NCI-H2227 (cell line): ENCODE measurements at regions not wholly inside any gene's neighbourhood (a gene's known extent, or its start where the extent isn't known, plus 50 kb on each side); places are given as distances from the start of the nearest gene placed in this dataset.
A peak's percentile ranks its signal among the peaks of the same experiment; 100 is the strongest.
"Not testable (repeated sequence)": the region's sequence is repeated elsewhere in the genome, so short reads cannot be mapped to it uniquely, and the experiment has no call there.

Source experiments
- DNase-seq: peaks from one replicate; lab custom pipeline; 2025; ENCODE audit not compliant: unreplicated experiment; lab: John Stamatoyannopoulos, UW

DNA sequence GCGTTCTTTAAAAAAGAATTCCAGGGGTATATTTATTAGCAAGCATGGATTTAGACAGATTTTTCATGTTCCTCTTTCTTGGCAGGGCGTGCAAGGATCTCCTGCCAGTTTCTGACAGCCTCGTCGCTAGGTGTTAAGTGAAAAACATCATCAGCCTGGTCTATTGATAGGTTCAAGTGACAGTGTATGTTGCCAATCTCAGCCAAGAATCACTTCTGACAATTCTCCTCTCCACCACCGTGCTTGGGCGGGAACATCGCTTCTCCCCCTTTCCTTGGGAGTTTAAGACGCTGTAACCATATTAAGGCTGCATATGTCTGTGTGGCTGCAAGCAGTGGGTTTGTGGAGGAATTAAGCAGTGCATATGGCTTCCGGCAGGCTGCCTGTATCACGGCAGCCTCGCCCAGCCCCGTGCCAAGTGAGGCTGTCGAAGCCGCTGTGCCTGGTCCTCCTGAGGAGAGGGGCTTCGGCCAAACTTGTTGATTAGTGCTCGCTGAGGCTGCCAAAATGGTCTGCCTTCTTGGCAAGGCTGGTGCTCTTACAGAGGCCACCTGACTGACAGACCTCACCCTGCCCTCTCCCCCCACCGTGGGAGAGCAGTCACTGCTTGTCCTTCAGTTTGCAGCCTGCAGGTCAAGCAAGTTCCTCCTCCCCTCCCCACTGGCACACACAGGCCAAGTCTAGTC lies 132.2 kb upstream of the MPHOSPH6 start:
- no peak for DNase-seq

DNA sequence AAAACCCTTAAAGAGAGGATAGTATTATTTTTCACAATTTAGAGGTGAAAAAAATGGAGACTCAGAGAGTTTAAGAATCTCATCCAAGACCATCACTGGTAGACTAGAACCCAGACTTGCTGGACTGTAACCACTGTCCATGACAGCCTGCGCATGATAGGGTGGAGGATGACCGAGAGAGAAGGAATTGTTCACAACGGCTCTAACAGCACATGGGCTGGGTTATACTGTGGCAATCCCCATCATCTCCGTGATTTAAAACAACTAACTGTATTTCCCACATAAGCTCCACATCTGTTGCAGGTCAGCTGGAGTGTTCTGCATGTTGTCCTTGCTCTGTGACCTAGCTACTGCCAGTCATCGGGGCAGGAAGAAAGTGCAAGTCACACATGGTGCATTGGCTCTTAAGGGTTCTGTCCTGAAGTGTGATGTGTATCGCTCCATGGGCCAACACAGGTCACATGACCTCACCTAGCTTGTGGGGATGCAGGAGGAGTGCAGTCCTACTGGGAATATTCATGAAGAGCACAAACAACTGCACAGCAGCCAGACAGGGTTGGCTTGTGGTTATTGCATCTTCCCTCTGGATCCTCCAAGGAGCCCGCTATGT lies 131.2 kb upstream of the MPHOSPH6 start:
- DNase-seq: no peak

GRCh38 chr16:82300374-82300951 lies 130.4 kb upstream of the MPHOSPH6 start:
- no peak for DNase-seq

DNA sequence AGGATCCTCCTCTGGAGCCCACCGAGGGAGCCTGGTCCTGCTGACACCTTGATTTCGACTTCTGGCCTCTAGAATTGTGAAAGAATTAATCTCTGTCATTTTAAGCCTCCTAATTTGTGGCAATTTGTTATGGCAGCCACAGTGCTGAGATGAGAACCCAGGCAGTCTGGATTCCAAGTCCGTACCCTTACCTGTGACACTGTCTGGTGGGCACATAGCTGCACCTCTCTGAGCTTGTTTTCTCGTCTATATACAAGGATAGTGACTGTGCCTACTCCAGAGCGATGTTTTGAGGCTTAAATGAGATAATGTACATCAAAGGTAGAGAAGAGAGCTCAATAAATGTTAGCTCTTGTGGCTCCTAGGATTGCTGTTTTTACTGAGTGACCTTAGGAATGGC lies 128.4 kb upstream of the MPHOSPH6 start:
- DNase-seq: no peak

DNA sequence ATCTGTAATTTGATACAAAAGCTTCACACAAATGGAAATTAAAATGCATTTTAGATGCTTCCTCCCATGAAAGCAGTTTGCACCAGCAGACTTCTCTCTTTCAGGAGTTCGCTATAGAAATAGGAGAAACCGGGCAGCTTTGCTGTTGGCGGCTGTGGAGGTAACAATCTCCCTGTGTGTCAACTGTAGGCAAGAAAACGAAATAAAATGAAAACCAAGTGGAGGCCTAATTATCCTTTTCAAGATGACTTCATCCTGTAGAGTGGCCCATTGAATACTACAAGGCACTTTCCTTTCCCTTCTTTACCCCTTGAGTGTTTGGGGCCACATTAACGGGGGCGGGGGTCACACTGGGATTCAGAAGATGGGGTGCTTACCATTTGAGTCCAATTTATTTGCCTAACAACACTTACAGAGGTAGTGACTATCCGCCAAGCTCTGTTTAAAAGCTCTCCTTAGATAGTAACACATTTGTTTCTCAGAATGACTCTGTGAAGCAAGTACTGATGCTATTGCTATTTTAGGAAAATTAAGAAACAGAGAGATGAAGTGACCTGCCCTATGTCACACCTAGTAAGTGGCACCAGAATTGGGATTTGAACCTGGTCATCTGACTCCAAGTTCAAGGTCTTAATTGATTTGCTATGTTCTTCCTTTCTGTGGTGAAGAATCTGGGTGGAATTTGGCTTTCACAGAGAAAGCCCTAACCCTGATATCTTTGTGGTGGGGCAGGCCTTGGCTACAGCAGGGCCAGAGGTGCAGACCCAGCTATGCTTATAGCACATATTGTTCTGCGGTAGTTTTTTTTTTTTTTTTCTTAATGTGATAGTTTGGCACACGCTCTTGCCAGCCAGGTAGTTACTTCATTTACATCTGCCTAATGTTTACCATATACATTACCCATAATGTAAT lies 125.5 kb upstream of the MPHOSPH6 start:
- no peak for DNase-seq

DNA sequence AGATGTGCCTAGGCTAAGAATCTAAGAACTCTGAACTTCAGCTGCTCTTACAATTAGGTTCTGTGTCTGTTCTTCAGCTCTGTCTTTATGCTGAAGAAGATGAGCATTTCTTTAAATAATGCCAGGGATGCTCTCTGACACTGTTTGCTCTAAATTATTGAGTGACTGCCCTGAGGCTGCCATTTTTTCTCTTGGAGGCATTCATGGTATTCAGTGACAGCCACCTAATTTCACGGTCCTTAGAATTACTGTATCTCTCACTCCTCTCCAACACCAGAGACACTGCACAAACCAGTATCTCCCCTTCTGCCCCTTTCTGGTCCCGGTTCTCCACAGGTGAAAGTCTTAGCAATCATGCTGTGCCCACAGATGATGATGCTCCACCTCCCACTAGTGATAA lies 123.6 kb upstream of the MPHOSPH6 start:
- no peak for DNase-seq

DNA sequence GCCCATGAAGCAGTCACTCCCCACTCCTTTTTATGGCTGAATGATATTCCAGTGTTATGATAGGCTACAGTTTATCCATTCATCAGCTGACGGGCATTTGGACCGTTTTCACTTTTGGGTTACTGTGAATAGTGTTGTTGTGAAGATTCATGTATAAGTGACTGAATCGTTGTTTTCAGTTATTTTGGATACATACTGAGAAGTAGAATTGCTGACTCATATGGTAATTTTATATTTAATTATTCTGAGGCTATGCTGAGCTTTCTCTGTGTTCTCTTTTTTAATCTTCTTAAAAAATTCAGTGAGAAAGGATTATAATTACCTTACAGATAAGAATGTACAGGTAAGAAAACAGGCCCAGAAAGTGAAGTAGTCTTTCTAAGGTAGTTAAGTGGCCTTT lies 117.9 kb upstream of the MPHOSPH6 start:
- no peak for DNase-seq

- no peak for DNase-seq
These were observed 112.6 kb upstream of the MPHOSPH6 start for GRCh38 chr16:82282662-82283061.

- DNase-seq: no peak
These were observed 111.5 kb upstream of the MPHOSPH6 start for GRCh38 chr16:82281544-82281943.

DNA sequence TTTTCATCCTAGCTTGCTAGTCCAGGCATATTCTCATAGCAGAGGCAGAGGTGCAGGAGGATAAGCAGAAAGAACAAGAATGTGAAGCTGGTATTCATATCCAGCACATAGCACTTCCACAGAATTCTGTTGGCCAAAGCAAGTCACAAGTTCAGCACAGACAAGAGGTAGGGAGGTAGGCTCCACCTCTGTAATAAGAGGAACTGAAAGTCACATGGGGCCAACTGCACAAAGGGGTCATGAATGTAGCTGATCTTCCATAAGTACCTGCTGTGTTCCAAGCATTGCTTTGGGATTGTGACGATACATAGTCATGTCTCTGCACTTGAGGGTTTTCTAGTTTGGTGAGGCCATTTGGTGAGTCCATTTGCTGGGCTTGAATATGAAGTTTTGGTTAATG lies 110.8 kb upstream of the MPHOSPH6 start:
- no peak for DNase-seq

- not testable (repeated sequence) for DNase-seq
These were observed 105.3 kb upstream of the MPHOSPH6 start for GRCh38 chr16:82275349-82275748.

GRCh38 chr16:82271636-82272035 lies 101.6 kb upstream of the MPHOSPH6 start:
- DNase-seq: no peak

DNA sequence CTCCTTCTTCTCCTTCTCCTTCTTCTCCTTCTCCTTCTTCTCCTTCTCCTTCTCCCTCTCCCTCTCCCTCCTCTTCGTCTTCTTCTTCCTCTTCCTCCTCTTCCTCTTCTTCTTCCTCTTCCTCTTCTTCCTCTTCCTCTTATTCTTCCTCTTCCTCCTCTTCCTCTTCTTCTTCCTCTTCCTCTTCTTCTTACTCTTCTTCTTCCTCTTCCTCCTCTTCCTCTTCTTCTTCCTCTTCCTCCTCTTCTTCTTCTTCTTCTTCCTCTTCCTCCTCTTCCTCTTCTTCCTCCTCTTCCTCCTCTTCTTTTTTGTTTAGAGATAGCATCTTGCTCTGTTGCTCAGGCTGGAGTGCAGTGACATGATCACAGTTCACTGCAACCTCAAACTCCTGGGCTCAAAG lies 97.7 kb upstream of the MPHOSPH6 start:
- not testable (repeated sequence) for DNase-seq

- DNase-seq: no peak
These were observed 95.8 kb upstream of the MPHOSPH6 start for GRCh38 chr16:82265809-82266208.

DNA sequence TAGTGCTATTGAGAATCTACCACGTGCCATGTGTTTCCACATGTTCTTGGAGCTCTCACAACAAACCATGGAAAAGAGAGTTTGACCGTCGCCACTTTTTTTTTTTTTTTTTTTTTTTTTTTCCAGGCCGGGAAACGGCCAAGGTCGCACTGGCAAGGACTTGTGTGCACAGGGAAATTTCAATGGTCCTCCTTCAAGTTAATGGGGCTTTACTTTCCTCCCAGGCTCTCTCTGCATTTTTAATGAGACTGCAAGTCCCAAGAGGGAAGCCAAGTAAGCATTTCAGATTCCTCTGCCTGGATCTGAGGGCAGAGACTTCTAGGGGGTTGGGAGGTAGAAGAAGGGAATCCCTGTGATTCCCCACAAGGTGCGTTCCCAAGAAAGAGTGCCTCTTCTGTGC lies 94.7 kb upstream of the MPHOSPH6 start:
- DNase-seq: no peak

DNA sequence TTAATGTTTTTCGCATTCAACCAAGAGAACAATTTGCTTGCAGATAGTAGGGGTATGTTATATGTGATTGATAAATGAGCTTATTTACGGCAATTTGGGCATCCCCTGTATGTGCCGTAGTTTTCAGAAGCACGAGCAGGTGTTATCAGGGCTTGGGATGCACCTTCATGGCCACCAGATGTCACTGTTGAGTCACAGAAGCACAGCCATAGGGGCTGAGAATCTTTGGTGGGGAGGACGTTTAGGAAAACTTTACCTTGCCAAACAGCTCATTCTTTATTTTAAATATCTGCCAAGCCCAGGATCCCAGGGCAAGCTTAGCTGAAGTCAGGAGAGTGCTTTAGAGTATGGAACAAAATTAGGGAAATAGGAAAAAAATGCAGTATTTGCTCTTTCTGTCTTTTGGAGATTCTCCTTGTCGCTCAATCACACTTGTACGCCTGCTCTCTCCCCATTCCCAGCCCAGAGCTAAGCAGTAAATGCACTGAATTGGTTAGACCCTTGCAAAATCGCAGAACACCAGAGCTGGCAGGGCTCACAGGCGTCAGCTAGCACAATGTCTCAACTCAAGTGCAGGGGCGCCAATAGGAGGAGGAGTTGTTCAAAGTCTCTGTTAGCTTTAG lies 93.6 kb upstream of the MPHOSPH6 start:
- DNase-seq: peak; percentile 42

- no peak for DNase-seq
These were observed 92.2 kb upstream of the MPHOSPH6 start for GRCh38 chr16:82262244-82262643.

DNA sequence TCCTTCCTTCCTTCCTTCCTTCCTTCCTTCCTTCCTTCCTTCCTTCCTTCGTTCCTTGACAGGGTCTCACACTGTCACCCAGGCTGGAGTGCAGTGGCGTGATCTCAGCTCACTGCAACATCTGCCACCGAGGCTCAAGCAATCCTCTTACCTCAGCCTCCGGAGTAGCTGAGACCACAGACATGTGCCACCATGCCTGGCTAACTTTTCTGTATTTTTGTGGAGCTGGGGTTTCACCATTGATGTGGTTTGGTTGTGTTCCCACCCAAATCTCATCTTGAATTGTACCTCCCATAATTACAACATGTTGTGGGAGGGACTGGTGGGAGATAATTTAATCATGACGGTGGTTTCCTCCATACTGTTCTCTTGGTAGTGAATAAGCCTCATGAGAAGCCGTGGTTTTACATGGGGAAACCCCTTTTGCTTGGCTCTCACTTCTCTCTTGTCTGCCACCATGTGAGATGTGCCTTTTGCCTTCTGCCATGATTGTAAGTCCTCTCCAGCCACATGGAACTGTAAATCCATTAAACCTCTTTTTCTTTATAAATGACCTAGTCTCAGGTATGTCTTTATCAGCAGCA lies 90.3 kb upstream of the MPHOSPH6 start:
- DNase-seq: no peak

DNA sequence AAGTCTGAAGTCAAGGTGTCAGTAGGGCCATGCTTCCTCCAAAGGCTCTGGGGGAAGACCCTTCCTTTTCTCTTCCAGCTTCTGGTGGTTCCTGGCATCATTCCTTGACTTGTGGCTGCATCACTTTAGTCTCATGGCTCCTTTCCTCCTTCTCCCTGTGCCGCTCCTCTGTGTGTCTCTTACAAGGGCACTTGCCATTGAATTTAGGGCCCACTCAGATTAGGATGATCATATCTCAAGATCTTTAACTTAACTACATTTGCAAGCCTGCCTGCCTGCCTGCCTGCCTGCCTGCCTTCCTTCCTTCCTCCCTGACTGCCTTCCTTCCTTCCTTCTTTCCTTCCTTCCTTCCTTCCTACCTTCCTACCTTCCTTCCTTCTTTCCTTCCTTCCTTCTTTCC lies 89.7 kb upstream of the MPHOSPH6 start:
- DNase-seq: no peak

DNA sequence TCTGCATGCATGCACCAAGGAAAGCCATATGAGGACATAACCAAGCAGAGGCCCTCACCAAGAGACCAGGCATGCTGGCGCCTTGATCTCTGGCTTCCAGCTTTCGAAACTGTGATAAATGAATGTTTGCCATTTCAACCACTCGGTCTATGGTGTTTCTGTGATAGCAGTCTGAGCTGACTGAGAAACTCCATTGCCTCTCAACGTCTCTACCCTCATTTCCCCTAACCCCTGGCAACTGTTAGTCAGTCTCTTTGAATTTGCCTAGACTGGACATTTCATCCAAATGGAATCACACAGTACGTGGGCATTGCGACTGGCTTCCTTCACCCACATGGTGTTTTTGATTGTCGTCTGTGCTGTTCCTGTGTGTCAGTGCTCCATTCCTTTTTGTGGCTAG lies 88.0 kb upstream of the MPHOSPH6 start:
- DNase-seq: no peak

DNA sequence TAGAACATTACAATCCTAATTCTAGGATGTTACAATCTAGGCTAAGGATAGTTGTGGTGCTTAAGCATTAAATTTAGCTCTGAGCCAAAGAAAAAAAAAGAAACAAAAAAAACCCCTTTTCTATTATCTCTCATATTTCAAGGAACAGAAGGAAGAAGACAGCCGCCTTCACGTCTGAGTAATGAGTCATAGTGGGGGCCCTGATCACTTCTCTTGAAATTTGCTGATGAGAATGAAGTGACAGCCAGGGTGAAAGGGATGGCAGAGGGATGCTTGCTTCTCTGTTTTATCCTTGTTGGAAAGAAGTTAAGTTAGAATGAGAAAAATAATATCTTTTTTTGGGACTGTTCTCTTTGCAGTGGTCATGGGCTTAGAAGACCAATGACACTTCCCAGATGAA lies 82.6 kb upstream of the MPHOSPH6 start:
- no peak for DNase-seq
